ENCODE measurements at regions not wholly inside any gene's neighbourhood (a gene's known extent, or its start where the extent isn't known, plus 50 kb on each side); places are given as distances from the start of the nearest gene placed in this dataset.

DNA sequence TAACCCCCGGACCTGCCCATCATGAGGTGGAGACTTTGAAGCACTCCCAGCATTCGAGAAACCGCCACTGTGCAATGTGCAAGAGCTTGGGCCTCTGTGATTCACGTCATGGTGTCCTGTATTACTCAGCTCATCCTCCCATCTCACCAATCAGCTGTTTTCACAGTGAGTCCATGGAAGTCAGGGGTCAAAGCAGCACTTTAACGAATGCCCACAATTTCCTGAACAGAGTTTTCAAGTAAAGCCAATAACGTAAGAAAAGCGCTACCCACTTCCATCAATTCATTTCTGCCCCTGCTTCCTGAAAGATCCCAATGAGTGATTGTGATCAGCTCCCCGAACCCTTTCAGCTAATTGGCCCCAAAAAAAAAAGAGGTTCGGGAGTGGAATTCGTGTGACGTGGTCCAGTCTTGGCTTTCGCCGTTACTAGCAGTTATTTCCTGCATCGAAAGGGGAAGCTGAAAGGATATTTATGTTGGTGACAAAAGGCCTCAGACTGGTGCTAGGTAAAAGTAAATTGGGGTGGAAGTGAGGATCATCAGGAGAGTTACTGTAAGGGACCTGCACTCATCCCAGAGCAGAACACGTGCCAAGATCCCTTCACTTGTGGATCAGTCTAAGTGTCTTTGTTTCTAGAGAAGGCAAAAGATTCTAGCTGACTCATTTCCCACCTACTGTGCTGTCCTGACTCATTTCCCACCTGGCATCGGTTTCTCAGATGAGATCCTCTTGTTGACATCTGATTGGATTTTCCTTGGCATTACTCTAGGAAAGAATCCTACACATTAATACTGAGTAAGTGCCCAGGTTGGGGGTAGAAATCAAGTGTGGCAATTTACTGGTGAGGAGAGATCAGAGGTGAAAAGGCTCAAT is 136.7 kb upstream of the NUDT7 start:
- ChIA-PET POLR2A (no interaction called here), CTCF (interaction anchor here (0.9 to 9.1 kb wide), 24 partner anchors 9 to 505 kb away, joined by 3 to 475 read pairs (median 10); no protein-coding TSS in a partner anchor)
- Histone ChIP-seq H3K4me1 (peaks cover 18% of the 10 kb centered on the region; the same call in 2 of the 3 replicates), H3K4me3 (no peak overlapping the region), H3K27ac (peak overlapping the region in 1 of 2 experiments; percentile 63; a peak in 2 of 6 replicates), H3K9me3 (no peaks in the 10 kb centered on the region), H3K4me2 (peak overlapping the region; percentile 8; the same call in 1 of the 3 replicates)
- peak; percentile 43 for FAIRE-seq
- 76% methylated on average over 16 of the region's 16 CpGs for WGBS (ENCODE audit: missing lambda C conversion rate)
- ATAC-seq: peak; percentile 36 to 64; a peak in 3 of 6 replicates
- peak; percentile 46 to 57 for DNase-seq (ENCODE audit: low read depth in 1 of 2, low spot score in 1 of 2)
- TF ChIP-seq, protein P1, sequence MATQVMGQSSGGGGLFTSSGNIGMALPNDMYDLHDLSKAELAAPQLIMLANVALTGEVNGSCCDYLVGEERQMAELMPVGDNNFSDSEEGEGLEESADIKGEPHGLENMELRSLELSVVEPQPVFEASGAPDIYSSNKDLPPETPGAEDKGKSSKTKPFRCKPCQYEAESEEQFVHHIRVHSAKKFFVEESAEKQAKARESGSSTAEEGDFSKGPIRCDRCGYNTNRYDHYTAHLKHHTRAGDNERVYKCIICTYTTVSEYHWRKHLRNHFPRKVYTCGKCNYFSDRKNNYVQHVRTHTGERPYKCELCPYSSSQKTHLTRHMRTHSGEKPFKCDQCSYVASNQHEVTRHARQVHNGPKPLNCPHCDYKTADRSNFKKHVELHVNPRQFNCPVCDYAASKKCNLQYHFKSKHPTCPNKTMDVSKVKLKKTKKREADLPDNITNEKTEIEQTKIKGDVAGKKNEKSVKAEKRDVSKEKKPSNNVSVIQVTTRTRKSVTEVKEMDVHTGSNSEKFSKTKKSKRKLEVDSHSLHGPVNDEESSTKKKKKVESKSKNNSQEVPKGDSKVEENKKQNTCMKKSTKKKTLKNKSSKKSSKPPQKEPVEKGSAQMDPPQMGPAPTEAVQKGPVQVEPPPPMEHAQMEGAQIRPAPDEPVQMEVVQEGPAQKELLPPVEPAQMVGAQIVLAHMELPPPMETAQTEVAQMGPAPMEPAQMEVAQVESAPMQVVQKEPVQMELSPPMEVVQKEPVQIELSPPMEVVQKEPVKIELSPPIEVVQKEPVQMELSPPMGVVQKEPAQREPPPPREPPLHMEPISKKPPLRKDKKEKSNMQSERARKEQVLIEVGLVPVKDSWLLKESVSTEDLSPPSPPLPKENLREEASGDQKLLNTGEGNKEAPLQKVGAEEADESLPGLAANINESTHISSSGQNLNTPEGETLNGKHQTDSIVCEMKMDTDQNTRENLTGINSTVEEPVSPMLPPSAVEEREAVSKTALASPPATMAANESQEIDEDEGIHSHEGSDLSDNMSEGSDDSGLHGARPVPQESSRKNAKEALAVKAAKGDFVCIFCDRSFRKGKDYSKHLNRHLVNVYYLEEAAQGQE (IDR thresholded peaks at IDR 0.05): no peak
- TF ChIP-seq FOSB (CRISPR knock-in tag; IDR thresholded peaks at IDR 0.05) (no peak), CBX2 (IDR thresholded peaks at IDR 0.05; ENCODE audit: borderline replicate concordance, low read depth) (no peak), FOSL2 (IDR thresholded peaks at IDR 0.05) (peak; percentile 77; the same call in 1 of the 2 replicates), FOSL2 (CRISPR knock-in tag; IDR thresholded peaks at IDR 0.05) (peak; percentile 50), HOXB5 (CRISPR knock-in tag; IDR thresholded peaks at IDR 0.05) (no peak), HOXB13 (CRISPR knock-in tag; IDR thresholded peaks at IDR 0.05; ENCODE audit: low read depth) (no peak), ZSCAN20 (CRISPR knock-in tag; IDR thresholded peaks at IDR 0.05) (no peak), RFX5 (IDR thresholded peaks at IDR 0.05) (no peak), HMGXB4 (CRISPR knock-in tag; IDR thresholded peaks at IDR 0.05; ENCODE audit: borderline replicate concordance) (no peak), EP300 (IDR thresholded peaks at IDR 0.05) (no peak), USF2 (IDR thresholded peaks at IDR 0.05) (no peak), NFE2L2 (conservative IDR thresholded peaks at IDR 0.05; ENCODE audit: low read length) (no peak), ZFP36 (IDR thresholded peaks at IDR 0.05; ENCODE audit: borderline replicate concordance, partially characterized antibody) (no peak), JUNB (IDR thresholded peaks at IDR 0.05) (peak; percentile 66), HEYL (CRISPR knock-in tag; IDR thresholded peaks at IDR 0.05) (no peak), HDAC2 (IDR thresholded peaks at IDR 0.05) (no peak), MAFK (IDR thresholded peaks at IDR 0.05; ENCODE audit: partially characterized antibody) (peak; percentile 1), HOXA7 (CRISPR knock-in tag; IDR thresholded peaks at IDR 0.05) (no peak), ESRRA (IDR thresholded peaks at IDR 0.05; ENCODE audit: borderline replicate concordance, low read length) (no peak), NPAS2 (CRISPR knock-in tag; IDR thresholded peaks at IDR 0.05; ENCODE audit: borderline replicate concordance) (no peak), POLR2A (IDR thresholded peaks at IDR 0.05; ENCODE audit: low read length) (no peak), NR3C1 (IDR thresholded peaks at IDR 0.05) (no peak), GATA3 (IDR thresholded peaks at IDR 0.05; ENCODE audit: borderline replicate concordance) (peak; percentile 37; the same call in 1 of the 2 replicates), JUN (IDR thresholded peaks at IDR 0.05) (no peak), RAD21 (conservative IDR thresholded peaks at IDR 0.05 in 1 of 2, IDR thresholded peaks at IDR 0.05 in 1 of 2) (no peak), MYC (IDR thresholded peaks at IDR 0.05; ENCODE audit: borderline replicate concordance, low read length) (no peak), ZC3H11A (IDR thresholded peaks at IDR 0.05) (no peak)
- TF ChIP-seq, protein P2, sequence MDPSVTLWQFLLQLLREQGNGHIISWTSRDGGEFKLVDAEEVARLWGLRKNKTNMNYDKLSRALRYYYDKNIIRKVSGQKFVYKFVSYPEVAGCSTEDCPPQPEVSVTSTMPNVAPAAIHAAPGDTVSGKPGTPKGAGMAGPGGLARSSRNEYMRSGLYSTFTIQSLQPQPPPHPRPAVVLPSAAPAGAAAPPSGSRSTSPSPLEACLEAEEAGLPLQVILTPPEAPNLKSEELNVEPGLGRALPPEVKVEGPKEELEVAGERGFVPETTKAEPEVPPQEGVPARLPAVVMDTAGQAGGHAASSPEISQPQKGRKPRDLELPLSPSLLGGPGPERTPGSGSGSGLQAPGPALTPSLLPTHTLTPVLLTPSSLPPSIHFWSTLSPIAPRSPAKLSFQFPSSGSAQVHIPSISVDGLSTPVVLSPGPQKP (IDR thresholded peaks at IDR 0.05; ENCODE audit: low read depth, low read length): no peak
- TF ChIP-seq, protein P3, sequence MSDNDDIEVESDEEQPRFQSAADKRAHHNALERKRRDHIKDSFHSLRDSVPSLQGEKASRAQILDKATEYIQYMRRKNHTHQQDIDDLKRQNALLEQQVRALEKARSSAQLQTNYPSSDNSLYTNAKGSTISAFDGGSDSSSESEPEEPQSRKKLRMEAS (IDR thresholded peaks at IDR 0.05): peak; percentile 56; the same call in 1 of the 2 replicates
- TF ChIP-seq, protein P4, sequence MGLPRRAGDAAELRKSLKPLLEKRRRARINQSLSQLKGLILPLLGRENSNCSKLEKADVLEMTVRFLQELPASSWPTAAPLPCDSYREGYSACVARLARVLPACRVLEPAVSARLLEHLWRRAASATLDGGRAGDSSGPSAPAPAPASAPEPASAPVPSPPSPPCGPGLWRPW (IDR thresholded peaks at IDR 0.05): no peak
- TF ChIP-seq, protein P5, sequence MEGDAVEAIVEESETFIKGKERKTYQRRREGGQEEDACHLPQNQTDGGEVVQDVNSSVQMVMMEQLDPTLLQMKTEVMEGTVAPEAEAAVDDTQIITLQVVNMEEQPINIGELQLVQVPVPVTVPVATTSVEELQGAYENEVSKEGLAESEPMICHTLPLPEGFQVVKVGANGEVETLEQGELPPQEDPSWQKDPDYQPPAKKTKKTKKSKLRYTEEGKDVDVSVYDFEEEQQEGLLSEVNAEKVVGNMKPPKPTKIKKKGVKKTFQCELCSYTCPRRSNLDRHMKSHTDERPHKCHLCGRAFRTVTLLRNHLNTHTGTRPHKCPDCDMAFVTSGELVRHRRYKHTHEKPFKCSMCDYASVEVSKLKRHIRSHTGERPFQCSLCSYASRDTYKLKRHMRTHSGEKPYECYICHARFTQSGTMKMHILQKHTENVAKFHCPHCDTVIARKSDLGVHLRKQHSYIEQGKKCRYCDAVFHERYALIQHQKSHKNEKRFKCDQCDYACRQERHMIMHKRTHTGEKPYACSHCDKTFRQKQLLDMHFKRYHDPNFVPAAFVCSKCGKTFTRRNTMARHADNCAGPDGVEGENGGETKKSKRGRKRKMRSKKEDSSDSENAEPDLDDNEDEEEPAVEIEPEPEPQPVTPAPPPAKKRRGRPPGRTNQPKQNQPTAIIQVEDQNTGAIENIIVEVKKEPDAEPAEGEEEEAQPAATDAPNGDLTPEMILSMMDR (IDR thresholded peaks at IDR 0.05): no peak
